HG03103 (cell line): ENCODE measurements at regions not wholly inside any gene's neighbourhood (a gene's known extent, or its start where the extent isn't known, plus 50 kb on each side); places are given as distances from the start of the nearest gene placed in this dataset.

Experiments used
- ATAC-seq: cut with Tn5 transposase; IDR thresholded peaks from one replicate; pipeline ENCODE4 v1.9.1; 2021; ENCODE audit warnings: low read depth; ENCODE audit not compliant: unreplicated experiment

- ATAC-seq: no peak
Observed at GRCh38 chr13:32905063-32905863, 111.0 kb upstream of the KL start.

GRCh38 chr13:32905864-32906180 is 110.4 kb upstream of the KL start:
- no peak for ATAC-seq

- ATAC-seq: no peak
Observed at GRCh38 chr13:32907211-32907610, 109.0 kb upstream of the KL start.

- ATAC-seq: no peak
Observed at GRCh38 chr13:32910530-32910929, 105.7 kb upstream of the KL start.

- ATAC-seq: no peak
Observed at GRCh38 chr13:32911506-32911905, 104.7 kb upstream of the KL start.

- ATAC-seq: no peak
Observed at GRCh38 chr13:32914686-32915085, 101.5 kb upstream of the KL start.

GRCh38 chr13:32917504-32917903 is 98.7 kb upstream of the KL start:
- no peak for ATAC-seq

- ATAC-seq: no peak
Observed at GRCh38 chr13:32923725-32924124, 92.5 kb upstream of the KL start.

GRCh38 chr13:32924886-32925285 is 91.3 kb upstream of the KL start:
- ATAC-seq: no peak

- ATAC-seq: no peak
Observed at GRCh38 chr13:32925506-32925905, 90.7 kb upstream of the KL start.

GRCh38 chr13:32932376-32932775 is 83.8 kb upstream of the KL start:
- no peak for ATAC-seq

GRCh38 chr13:32936716-32937115 is 79.5 kb upstream of the KL start:
- ATAC-seq: no peak

GRCh38 chr13:32938314-32938713 is 77.9 kb upstream of the KL start:
- no peak for ATAC-seq

- no peak for ATAC-seq
Observed at GRCh38 chr13:32938907-32939306, 77.3 kb upstream of the KL start.

GRCh38 chr13:32940601-32941000 is 75.6 kb upstream of the KL start:
- no peak for ATAC-seq

- ATAC-seq: no peak
Observed at GRCh38 chr13:32941368-32941767, 74.9 kb upstream of the KL start.

- ATAC-seq: no peak
Observed at GRCh38 chr13:32946558-32946957, 69.7 kb upstream of the KL start.

GRCh38 chr13:32947411-32948276 is 68.6 kb upstream of the KL start:
- ATAC-seq: no peak

- ATAC-seq: no peak
Observed at GRCh38 chr13:32949820-32950219, 66.4 kb upstream of the KL start.

GRCh38 chr13:32951580-32951979 is 64.6 kb upstream of the KL start:
- ATAC-seq: no peak

GRCh38 chr13:32955881-32956594 is 60.2 kb upstream of the KL start:
- no peak for ATAC-seq
